CD4-positive, alpha-beta T cell treated with Interferon alpha-2 for 1 hour (primary cell): ENCODE measurements at regions not wholly inside any gene's neighbourhood (a gene's known extent, or its start where the extent isn't known, plus 50 kb on each side); places are given as distances from the start of the nearest gene placed in this dataset.

Experiments used
- DNase-seq, 2 donors: peaks; one replicate each; pipeline ENCODE4 v3.0.0-alpha.2; 2020 to 2022

DNA sequence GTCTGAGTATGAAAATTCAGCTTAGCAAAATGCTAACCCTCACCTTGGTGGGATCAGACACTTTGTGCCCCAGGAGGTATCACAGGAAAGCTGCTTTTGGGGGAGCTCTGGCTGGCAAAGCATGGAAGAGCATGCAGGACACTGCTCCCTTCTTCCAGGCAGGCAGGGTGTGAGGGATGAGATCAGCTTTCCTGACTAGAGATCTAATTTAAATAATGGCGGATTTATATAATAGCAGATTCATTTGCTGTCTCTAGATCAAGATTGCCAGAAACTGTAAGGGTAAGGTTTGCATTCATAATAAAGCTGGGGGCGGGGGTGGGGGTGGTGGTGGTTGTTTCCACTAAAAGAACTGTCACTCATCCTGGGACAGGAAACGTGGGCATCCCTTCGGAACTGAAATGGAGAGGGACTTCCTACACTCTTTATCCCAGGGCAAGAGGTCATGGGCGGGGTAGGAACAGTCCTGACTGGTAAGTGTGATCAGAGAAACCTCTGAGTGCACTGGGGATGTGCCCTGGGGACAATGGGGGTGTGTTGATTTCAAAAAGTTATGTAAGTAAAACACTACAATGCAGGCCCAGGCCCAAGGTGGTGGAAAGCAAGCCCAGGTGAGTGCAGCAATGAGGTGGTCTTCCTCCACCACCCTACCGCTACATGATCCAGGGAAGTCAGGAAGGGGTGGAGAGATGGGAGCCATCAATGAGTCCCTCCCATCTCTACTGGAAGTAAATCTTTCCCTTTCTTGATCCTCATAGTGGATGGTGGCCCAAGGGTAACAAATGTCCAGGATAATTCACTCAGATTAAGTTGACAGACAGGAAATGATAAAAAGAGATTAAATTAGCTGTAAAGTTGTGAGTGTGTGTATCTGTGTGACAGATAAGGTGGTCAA is 171.4 kb upstream of the SERPINE2 start:
- no peak for DNase-seq

DNA sequence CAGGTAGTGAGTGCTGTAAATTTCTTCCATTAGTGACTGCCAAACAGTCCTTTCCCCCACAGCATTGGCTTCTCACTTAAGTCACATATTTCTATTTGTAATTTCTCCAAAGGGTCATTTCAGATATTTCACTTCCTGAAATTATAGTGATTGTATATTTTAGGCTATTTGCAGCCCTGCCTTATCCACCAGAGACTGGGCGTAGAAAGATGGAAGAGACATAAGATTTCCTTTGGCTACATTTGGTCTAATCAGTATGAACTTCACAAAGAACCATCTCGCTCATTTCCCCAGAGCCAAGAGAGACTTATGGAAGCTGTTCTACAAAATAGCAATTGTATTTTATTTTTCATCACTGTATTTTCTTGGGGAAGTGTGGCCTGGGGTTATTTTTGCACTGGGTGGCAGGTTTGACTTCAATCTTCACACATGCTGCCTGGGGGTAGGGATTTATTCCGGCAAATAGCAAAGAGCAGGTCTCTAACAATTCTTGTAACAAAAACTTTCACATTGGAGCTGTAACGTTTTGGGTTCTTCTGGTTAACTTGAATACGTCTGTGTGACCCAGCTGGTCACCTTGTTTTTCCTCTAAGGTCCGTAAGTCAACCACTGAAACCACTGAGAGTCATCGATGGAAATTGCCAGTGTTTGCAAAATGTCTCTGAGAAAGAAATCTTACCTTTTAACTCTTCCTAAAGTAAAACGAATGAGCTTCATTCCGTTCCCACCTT is 170.6 kb upstream of the SERPINE2 start:
- no peak for DNase-seq

DNA sequence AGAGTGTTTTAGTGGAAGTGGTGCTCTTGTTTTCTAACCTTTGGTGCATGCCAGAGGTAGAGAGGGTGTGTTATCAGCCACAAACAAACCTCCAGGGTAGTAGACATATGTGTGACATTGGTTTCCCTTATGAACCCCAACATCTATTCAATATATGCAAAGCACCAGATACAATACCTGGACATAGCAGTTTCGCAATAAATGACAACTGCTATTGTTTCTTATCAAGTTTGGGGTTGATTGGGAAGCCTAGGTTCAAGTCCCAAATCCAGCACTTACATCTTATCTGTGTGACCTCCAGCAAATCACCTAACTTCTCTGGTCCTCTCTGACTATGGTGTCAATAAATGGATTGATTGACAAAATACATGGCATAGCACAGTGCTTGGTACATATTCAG is 169.4 kb upstream of the SERPINE2 start:
- DNase-seq = no peak

DNA sequence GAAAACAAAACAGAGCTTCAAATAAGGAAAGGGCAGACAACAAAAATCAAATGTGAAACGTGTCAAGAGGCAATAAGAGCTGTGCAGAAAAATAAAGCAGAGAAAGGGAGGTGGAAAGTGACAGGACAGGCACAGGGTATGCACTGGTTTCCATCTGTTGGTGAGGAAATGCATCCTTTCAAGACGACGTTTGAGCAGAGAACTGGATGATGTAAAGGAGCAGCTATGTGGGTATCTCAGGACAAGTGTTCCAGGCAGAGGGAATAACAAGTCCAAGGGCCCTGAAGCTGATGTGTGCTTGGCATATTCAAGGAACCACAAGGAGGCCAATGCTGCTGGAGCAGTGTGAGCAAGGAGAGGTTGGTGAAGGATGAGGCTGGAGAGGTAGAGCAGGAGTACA is 168.9 kb upstream of the SERPINE2 start:
- DNase-seq = no peak

DNA sequence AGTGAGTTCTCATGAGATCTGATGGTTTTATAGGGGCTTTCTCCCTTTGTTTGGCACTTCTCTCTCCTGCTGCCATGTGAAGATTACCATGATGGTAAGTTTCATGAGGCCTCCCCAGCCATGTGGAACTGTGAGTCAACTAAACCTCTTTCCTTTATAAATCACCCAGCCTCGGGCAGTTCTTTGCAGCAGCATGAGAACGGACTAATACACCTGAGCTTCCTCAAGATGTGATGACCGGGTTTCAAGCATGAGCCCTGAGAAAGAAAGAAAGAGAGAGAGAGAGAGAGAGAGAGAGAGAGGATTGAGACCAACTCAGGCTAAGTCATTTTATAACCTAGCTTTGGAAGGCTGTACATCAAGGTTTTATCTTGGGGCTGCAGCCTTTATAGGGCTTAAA is 167.7 kb upstream of the SERPINE2 start:
- DNase-seq = no peak

DNA sequence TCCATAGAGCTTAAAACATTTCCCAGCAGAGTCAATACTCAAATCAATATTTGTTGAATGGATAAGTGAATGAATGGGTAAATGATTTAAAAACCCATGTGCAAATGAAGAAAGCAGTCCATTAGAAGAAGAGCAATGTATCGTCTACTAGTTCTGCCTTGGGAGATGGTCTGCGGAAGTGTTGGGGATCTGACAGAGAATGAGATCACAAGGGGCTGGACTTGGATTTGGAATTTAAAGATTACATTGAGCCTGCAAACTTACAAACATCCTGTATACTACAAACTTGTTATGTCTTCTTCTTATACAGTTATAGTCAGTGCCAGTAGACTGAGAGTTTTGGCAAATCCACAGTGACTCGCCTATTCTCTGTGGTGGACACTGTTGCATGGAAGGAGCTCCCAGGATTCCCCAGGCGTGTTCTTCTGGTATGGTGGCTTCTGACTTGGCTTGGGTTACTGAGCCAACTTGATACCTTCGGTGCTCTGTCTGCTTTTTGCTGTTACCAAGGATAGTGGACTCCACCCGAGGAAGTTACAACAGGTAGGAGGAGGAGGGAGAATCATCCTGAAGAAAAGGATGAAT is 163.3 kb upstream of the SERPINE2 start:
- no peak for DNase-seq

DNA sequence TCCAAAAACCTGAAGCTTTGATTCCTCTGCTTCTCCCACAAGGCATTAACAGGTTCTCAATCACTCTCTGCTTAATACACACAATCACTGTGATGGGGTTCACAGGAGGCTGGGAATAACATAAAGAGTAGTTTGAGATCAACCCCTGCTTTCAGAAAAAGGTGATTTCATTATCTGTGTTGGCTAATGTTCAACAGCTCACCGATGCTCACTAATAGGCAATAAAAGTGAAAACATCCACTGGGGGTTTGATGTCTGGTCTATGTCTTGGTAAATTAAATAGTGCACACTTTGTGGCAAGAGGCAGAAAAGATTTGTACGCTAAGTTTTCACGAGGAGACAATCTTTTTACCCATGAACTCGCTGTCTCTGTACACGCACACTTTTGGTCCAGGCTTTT is 159.3 kb upstream of the SERPINE2 start:
- DNase-seq = no peak

DNA sequence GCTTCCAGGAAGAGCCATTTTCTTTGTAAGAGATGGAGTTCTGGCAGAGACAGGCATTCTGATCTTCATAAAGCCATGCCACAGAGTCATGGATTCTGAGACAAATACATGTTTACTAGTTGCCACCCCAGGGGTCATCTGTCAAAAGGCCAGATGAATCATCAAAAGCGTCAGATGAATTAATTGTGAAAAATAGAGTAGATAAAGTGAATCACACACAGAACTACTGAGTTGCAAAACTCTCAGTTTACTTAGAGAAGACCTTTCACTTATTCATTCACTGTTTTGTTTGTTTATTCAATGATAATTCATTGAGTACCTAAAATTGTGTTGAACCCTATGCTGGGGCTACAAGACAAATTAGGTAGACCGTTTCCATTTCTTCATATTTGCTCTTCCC is 157.7 kb upstream of the SERPINE2 start:
- DNase-seq = no peak

DNA sequence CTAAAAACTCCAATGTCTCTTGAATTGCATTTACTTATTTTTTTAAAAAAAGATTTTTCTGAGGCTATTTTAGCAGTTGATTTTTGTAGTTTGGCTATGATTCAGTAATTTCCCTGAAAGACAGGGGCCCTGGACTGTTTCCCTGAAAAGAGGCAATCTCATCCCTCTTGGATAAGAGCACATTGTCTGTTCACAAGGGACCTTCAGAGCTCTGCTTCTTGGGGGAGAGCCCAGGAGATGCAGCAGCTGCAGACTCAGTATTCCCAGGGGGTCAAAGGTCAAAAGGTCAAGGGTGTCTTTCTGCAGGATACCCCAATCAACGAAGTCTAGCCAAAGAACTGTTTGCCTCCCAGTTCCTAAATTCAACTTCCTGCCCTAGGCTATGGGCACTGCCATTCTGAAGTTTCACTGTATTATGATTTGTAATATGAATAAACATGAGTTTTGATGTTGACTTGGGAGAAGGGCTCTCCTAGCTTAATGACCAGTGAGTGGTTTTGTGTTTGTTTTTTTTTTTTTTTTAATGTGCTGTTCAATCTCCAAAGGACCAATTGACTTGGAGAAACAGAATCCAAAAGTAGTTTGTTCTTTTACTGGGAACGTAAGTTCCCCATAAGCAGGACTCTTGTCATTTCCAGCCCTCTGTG is 157.0 kb upstream of the SERPINE2 start:
- DNase-seq = no peak

DNA sequence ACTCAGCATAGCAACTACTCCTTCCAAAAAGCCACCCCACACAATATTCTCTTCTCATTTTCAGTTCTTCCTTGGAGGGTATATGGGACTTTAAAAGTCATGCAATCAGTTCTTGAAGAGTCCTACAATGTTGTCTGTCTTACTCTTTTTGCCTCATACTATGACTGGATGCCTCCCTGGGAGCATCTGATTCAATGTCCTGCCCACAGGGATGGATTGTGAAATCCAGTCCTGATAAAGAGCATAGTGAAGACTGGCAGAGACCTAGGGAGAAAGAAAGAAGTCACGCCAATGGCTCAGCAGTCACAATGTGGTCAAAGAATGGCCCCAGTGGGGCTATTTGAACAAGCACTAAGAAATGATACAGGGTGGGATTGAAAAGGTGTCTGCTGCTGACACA is 155.1 kb upstream of the SERPINE2 start:
- no peak for DNase-seq

DNA sequence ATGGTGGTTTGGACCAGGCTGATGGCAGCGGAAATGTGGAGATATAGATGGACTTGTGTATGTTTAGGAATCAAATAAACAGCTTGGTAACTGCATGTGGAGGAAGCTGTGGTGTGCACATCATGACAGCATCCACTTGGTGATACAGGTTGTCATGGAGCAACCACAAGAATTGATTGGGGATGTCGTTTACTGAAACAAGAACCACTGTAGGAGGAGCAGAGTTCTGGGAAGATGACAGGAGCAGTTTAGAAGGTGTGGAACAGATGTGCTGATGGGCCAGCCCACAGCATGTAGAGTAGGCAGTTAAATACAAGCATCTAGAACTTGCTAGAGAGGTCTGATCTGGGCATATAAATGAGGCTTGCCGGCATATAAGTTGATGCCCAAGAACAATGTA is 152.4 kb upstream of the SERPINE2 start:
- DNase-seq = no peak

DNA sequence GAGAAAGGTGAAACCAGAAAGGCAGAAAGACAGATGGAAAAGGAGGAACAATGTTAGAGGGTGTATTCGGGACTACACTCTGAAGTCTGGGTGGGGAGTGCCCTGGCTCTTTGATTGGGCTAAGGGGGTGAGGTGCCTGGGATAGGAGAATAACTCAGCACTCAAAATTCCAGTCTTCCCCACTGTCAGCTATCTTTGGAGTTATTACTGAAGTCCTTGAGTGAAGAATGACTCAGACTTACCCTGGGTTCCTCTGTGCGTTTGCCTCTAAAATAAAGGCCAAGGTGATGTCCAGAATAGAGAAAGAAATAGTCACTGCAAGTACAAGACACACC is 151.8 kb upstream of the SERPINE2 start:
- no peak for DNase-seq

DNA sequence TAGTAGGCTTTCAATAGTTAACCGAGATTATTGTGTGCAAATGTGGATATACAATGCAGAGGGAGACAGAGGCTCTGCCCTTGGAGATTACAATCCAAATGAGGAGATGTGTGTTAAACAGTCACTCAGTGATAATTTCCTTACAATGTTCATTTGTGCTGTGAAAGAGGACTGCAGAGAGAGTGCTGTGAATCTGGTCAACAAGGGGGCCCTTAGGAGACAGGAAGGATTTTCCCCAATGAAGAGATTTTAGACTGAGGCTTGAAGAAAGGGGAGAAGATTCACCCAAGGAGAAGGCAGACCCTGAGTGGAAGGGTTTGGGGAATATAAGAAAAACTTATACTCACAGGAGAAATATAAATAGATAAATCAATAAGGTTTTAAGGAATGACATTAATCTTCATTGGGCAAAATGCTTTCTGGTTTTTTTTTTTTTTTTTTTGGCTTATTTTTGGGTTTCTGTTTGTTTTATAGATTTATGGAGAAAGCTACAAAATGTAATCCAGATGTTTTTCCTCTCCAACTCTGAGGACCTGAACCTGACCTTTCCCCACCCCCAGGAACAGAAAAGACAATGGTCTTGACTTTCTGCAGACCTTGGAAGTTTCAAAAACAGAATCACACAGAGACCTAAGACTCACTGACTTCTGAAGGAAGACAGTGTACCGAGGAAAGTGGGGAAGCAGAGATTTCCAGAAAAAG is 151.3 kb upstream of the SERPINE2 start:
- DNase-seq = no peak

DNA sequence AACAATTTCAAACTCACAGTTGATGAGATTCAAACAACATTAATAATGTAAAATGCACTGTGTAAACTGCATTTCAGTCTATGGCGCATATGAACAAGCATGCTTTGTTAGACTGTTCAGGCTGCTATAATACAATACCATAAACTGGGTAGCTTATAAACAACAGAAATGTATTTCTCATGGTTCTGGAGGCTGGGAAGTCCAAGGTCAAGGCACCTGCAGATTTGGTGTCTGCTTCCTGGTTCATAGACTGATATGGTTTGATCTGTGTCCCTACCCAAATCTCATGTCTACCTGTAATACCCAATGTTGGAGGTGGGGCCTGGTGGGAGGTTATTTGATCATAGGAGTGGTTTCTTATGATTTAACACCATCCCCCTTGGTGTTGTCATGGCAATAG is 148.1 kb upstream of the SERPINE2 start:
- no peak for DNase-seq

DNA sequence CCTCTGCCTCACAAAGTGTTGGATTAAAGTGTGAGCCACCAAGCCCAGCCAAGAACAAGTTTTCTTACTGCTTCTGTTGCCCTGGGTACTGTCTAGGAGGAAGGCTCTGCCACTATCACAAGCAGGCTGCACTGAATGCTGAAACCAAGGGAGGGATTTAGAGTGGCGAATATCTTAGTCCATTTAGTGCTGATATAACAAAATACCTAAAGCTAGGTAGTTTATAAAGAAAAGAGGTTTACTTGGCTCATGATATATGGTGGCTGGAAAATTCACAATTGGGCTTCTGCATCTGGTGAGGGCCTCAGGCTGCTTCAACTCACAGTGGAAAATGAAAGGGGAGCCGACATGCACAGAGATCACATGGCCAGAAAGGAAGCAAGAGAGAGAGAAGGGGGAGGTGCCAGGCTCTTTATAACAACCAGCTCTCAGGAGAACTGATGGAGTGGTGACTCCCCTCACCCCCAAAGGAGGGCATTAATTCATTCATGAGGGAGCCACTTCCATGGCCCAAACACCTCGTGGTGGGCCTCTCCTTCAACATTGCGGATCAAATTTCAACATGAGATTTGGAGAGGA is 146.0 kb upstream of the SERPINE2 start:
- no peak for DNase-seq

DNA sequence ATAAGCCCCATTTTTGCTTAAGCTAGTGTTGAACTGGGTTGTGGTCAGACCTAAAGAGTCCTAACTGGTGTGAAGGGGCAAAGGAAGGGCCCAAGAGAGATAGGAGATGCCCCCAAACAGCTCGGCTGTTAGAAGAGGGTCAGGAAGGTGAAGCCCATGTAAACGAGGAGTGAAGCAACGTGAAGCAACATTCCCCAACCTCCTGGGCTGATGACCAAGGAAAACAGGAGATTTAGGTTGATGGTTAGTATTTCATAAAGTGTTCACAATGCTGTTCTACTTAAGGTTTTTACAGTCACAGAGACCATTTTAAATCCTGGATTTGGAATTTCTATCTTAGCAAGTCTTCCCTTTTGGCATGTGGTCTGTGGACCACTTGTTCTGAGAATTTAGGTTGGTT is 144.0 kb upstream of the SERPINE2 start:
- no peak for DNase-seq

DNA sequence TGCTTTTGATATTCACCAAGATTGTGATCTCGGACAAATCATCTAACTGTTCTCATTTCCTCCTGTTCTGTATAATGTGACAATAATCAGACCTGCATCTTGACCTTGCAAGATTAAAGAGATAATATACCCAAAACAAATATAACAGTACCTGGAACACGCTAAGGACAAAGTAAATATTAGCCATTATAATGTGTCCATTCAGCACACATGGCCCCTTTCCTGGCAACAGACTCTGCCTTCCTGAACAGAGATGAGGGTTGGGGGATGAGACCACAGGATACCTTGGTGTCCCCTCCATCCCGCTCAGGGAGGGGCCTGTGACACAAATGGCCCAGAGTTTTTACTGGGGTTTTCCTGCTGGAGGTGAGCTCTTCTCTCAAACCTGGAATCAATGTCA is 143.4 kb upstream of the SERPINE2 start:
- DNase-seq = no peak

DNA sequence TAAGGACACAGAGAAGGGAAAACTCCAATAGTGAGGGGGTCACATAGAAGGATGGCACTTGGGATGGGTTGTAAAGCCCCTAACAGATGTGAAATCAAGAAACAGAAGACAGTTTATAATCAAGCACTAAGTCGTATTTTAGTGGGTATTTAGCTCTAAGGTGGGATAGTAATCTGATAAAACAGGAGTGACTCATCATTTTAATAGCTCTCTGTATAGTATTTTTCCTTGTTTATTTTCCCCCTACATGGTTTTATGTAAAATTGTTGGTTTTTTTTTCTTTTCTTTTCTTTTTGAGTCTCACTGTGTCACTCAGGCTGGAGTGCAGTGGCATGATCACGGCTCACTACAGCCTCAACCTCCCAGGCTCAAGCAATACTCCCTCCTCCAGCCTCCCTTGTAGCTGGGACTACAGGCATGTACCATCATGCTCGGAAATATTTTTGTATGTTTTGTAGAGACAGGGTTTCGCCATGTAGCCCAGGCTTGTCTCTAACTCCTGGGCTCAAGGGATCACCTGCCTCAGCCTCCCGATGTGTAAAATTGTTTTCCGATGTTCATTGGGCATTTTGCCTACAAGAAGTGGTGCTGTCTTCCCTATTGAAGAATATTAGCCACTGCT is 142.6 kb upstream of the SERPINE2 start:
- no peak for DNase-seq

DNA sequence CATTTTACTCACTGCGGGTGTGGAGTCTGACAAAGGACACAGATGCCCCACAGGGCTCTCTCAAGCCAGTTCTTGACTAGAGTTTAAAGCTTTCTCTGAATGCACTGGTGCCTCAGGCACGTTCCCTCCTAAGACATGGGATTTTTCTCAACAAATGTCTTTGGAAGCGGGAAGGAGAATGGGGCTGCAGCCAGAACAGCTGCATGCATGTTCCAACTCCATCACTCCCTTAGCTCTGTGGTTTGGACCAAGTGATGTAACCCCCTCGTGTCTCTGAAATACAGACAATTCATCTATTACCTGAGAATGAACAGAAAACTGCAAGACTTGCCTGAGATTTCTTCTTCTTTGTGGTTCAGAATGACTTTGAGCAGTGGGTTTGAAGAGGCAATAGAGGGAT is 141.7 kb upstream of the SERPINE2 start:
- DNase-seq = no peak

DNA sequence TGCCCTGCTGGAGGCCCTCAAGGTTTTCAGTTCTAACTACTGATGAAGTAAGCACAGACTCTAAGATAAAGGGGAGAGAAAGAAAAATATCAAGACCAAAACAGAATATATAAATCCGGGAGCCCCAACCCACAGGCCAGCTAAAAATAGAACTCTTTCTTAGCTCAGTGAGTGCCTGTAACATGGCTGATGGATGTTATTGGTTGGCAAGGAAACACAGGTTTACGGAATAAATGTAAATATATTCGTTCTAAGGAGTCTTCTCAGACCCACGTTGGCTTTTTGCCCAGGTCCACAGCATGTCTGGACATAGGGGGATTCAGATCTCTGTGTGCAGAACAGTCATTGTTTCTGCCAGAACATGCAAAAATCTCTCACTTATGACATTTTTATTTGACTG is 139.0 kb upstream of the SERPINE2 start:
- DNase-seq = no peak

DNA sequence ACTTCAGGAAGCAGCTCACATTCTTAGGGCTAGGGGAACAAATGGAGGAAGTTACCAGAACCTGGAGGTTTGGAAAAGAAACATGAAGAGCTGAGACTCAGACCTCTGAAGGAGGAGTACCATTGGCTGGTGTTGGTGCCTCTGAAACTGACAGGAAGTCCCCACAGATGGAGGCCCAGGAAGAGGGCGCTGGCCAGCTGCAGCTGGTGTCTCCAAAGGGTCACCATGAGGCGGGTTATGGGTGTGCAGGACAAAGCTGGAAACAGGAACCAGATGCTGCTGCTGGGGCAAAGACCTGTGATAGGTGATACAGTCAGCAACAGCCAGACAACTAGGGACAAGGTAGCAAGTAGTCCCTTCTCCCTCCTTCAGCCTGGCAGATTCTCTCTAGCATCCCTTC is 136.5 kb upstream of the SERPINE2 start:
- DNase-seq = no peak

DNA sequence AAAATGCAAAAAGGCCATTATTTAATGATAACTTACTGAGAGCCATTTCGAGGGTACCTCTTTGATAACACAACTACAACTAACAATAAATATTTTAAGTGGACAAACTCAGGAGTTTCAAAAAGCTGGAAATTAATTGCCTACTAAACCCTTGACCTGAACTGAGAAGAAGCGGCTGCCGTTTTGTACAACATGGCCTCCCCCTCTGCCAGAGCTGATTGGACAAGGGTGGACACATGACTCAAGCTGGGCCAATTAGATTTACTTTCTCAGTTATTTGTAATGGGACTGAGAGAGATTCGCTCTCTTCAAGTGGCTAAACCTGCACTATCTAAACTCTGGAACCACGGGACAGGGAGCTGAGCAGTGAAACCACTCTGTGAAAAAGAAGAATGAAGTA is 135.9 kb upstream of the SERPINE2 start:
- no peak for DNase-seq
